Activated CD4-positive, alpha-beta T cell treated with anti-CD3 and anti-CD28 coated beads for 4 hours (primary cell): ENCODE measurements at regions not wholly inside any gene's neighbourhood (a gene's known extent, or its start where the extent isn't known, plus 50 kb on each side); places are given as distances from the start of the nearest gene placed in this dataset.
"Not testable (repeated sequence)": the region's sequence is repeated elsewhere in the genome, so short reads cannot be mapped to it uniquely, and the experiment has no call there.

Experiments used
- DNase-seq, 2 donors: peaks; one replicate each; pipeline ENCODE4 v3.0.0-alpha.2; 2020

- no peak for DNase-seq
Measured at GRCh38 chr1:227508431-227508830, 54.9 kb upstream of the ZNF678 start.

GRCh38 chr1:227506490-227507393 lies 56.6 kb upstream of the ZNF678 start:
- not testable (repeated sequence) for DNase-seq

GRCh38 chr1:227496045-227496444 lies 67.3 kb upstream of the ZNF678 start:
- DNase-seq: not testable (repeated sequence)

GRCh38 chr1:227493863-227494551 lies 69.3 kb upstream of the ZNF678 start:
- DNase-seq: not testable (repeated sequence)

GRCh38 chr1:227490478-227490877 lies 72.9 kb upstream of the ZNF678 start:
- DNase-seq: no peak

GRCh38 chr1:227490001-227490400 lies 73.4 kb upstream of the ZNF678 start:
- DNase-seq: no peak

- no peak for DNase-seq
Measured at GRCh38 chr1:227489572-227489971, 73.8 kb upstream of the ZNF678 start.

- DNase-seq: no peak
Measured at GRCh38 chr1:227487606-227488005, 75.8 kb upstream of the ZNF678 start.

- DNase-seq: no peak
Measured at GRCh38 chr1:227486559-227486958, 76.8 kb upstream of the ZNF678 start.

- no peak for DNase-seq
Measured at GRCh38 chr1:227482023-227482299, 81.4 kb upstream of the ZNF678 start.

- not testable (repeated sequence) for DNase-seq
Measured at GRCh38 chr1:227474072-227474471, 89.3 kb upstream of the ZNF678 start.

- no peak for DNase-seq
Measured at GRCh38 chr1:227472772-227473171, 90.6 kb upstream of the ZNF678 start.

- DNase-seq: no peak
Measured at GRCh38 chr1:227470688-227471087, 92.7 kb upstream of the ZNF678 start.

GRCh38 chr1:227469708-227470107 lies 93.6 kb upstream of the ZNF678 start:
- DNase-seq: no peak

GRCh38 chr1:227466039-227466645 lies 97.2 kb upstream of the ZNF678 start:
- DNase-seq: no peak

- DNase-seq: no peak
Measured at GRCh38 chr1:227465256-227465655, 98.1 kb upstream of the ZNF678 start.

GRCh38 chr1:227459977-227460376 lies 103.4 kb upstream of the ZNF678 start:
- DNase-seq: no peak

GRCh38 chr1:227459326-227459841 lies 104.0 kb upstream of the ZNF678 start:
- DNase-seq: no peak

- no peak for DNase-seq
Measured at GRCh38 chr1:227454686-227455085, 108.7 kb upstream of the ZNF678 start.

GRCh38 chr1:227453631-227454355 lies 109.6 kb upstream of the ZNF678 start:
- DNase-seq: no peak

GRCh38 chr1:227451954-227452353 lies 111.4 kb upstream of the ZNF678 start:
- DNase-seq: no peak

- no peak for DNase-seq
Measured at GRCh38 chr1:227451057-227451456, 112.3 kb upstream of the ZNF678 start.

- DNase-seq: no peak
Measured at GRCh38 chr1:227450489-227450888, 112.9 kb upstream of the ZNF678 start.
